ENCODE measurements at regions not wholly inside any gene's neighbourhood (a gene's known extent, or its start where the extent isn't known, plus 50 kb on each side); places are given as distances from the start of the nearest gene placed in this dataset.

GRCh38 chr6:114579486-114579885 lies 236.7 kb upstream of the HS3ST5 start:
- Mint-ChIP-seq H3K4me1 (ENCODE audit: low read depth) (no peaks in the 10 kb centered on the region), H3K27ac (no peak overlapping the region), H3K9me3 (peaks cover 41% of the 10 kb centered on the region), H3K27me3 (no peaks in the 10 kb centered on the region), H3K4me3 (no peak overlapping the region), H3K36me3 (ENCODE audit: low read depth) (no peaks in the 10 kb centered on the region)
- intact Hi-C loops (cut with micrococcal nuclease) = no loop called here

GRCh38 chr6:114577109-114577508 lies 234.3 kb upstream of the HS3ST5 start:
- Mint-ChIP-seq H3K9me3 (peaks cover 40% of the 10 kb centered on the region), H3K4me1 (ENCODE audit: low read depth) (no peaks in the 10 kb centered on the region), H3K4me3 (no peak overlapping the region), H3K27me3 (no peaks in the 10 kb centered on the region), H3K27ac (no peak overlapping the region), H3K36me3 (ENCODE audit: low read depth) (no peaks in the 10 kb centered on the region)
- intact Hi-C loops (cut with micrococcal nuclease) = no loop called here

- H3K27me3 Mint-ChIP-seq = no peaks in the 10 kb centered on the region
- no peak overlapping the region for H3K27ac Mint-ChIP-seq
- no peaks in the 10 kb centered on the region for H3K36me3 Mint-ChIP-seq (ENCODE audit: low read depth)
- H3K9me3 Mint-ChIP-seq = peaks cover 32% of the 10 kb centered on the region
- intact Hi-C loops (cut with micrococcal nuclease) = no loop called here
- no peaks in the 10 kb centered on the region for H3K4me1 Mint-ChIP-seq (ENCODE audit: low read depth)
- no peak overlapping the region for H3K4me3 Mint-ChIP-seq
Observed at GRCh38 chr6:114576330-114576729, 233.5 kb upstream of the HS3ST5 start.

DNA sequence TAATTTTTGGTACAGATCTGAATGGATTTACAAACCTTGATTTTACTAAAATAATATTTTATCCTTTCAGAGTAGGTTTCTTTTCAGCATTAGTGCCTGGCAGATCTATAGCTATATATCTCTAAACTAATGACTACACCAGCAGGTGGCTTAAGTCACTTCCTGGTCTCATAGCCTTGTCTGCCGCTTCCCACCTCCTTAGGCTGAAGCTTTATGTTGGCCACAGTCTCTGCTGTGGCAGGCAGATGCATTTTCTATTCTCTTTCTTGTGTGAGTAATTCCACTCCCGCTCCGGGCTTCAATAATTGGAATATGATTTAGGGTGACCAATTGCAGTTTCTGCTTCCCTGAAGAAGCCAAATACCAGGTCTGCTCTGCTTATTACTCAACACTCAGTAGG lies 226.8 kb upstream of the HS3ST5 start:
- intact Hi-C loops (cut with micrococcal nuclease) = no loop called here
- no peaks in the 10 kb centered on the region for H3K27me3 Mint-ChIP-seq

DNA sequence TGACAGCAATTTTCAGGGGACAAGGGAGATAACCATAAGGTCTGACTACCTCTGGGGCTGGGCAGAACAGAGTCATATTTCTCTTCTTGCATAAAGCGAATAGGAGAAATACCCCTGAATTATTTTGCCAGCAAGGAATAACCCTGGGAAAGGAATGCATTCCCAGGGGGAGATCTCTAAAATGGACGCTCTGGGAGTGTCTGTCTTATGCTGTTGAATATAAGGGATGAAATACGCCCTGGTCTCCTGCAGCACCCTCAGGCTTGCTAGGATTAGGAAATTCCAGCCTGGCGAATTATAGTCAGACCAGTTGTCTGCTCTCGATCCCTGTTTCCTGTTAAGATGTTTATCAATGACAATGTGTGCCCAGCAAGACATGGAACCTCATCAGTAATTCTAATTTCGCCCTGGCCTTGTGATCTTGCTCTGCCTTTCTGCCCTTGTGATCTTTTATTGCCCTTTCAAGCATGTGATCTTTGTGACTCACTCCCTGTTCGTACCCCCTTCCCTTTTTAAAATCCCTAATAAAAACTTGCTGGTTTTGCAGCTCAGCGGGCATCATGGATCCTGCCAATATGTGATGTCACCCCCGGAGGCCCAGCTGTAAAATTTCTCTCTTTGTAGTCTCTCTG lies 221.6 kb upstream of the HS3ST5 start:
- H3K4me1 Mint-ChIP-seq (ENCODE audit: low read depth) = no peaks in the 10 kb centered on the region
- no peak overlapping the region for H3K4me3 Mint-ChIP-seq
- H3K27me3 Mint-ChIP-seq = no peaks in the 10 kb centered on the region
- intact Hi-C loops (cut with micrococcal nuclease) = no loop called here
- H3K27ac Mint-ChIP-seq = no peak overlapping the region
- peaks cover 34% of the 10 kb centered on the region for H3K9me3 Mint-ChIP-seq
- no peaks in the 10 kb centered on the region for H3K36me3 Mint-ChIP-seq (ENCODE audit: low read depth)

More for the DNA sequence above, 226.8 kb upstream of the HS3ST5 start:
- H3K4me3 Mint-ChIP-seq = no peak overlapping the region
- H3K36me3 Mint-ChIP-seq (ENCODE audit: low read depth) = no peaks in the 10 kb centered on the region
- no peak overlapping the region for H3K27ac Mint-ChIP-seq
- H3K4me1 Mint-ChIP-seq (ENCODE audit: low read depth) = no peaks in the 10 kb centered on the region
- H3K9me3 Mint-ChIP-seq = peaks cover 4% of the 10 kb centered on the region

- Mint-ChIP-seq H3K4me1 (ENCODE audit: low read depth) (no peaks in the 10 kb centered on the region), H3K27ac (no peak overlapping the region), H3K9me3 (peaks cover 40% of the 10 kb centered on the region), H3K36me3 (ENCODE audit: low read depth) (no peaks in the 10 kb centered on the region), H3K27me3 (no peaks in the 10 kb centered on the region), H3K4me3 (no peak overlapping the region)
- intact Hi-C loops (cut with micrococcal nuclease) = no loop called here
Observed at GRCh38 chr6:114559419-114559818, 216.6 kb upstream of the HS3ST5 start.

DNA sequence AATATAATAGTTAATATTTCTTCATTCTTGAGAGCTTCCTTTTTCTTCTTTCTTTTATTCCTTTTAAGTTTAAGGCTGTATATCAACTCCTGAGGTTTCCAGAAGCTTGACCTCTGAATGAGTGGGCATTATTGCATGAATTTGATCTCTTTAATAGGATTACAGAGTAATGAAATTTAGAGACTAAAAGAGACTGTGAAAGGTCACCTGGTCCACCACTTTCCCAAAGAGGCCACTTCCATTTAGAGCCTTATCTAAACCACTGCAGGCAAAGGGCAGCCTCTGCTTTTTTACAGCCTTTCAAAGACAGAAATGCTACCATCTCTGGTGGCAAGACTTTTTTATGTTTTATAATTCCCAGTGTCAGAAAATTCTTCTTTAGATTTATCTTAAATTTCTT lies 215.3 kb upstream of the HS3ST5 start:
- Mint-ChIP-seq H3K9me3 (peaks cover 40% of the 10 kb centered on the region), H3K4me3 (no peak overlapping the region), H3K36me3 (ENCODE audit: low read depth) (no peaks in the 10 kb centered on the region), H3K27ac (no peak overlapping the region), H3K27me3 (no peaks in the 10 kb centered on the region), H3K4me1 (ENCODE audit: low read depth) (no peaks in the 10 kb centered on the region)
- intact Hi-C loops (cut with micrococcal nuclease) = no loop called here

DNA sequence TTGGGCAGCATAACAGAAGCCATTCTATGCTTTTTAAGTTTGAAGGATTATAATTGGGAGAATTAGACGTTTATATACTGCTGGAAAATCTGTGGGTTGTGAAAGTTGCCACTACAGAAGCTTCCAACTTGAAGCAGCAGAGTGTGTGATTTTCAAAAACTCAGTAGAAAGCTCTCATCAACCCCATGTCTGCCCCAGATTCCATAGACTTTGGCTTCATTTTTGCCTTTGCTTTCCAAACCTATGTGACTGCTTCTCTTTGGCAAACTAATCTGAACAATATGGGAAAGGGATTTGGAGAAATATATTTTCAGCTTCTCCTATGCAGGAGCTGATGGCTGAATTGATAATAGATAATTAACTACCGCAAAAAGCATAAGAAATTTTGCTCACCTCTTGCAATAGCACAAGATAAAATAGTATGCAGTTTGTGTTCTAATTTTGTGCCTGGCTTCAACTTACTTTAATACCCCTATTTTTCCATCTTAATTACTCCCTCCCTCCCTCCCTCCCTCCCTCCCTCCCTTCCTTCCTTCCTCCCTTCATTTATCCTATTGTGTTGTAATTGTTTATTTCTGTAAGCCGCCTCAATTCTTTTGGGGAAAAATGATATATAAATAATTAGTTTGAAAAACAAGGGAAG lies 214.1 kb upstream of the HS3ST5 start:
- H3K4me1 Mint-ChIP-seq (ENCODE audit: low read depth) = no peaks in the 10 kb centered on the region
- H3K9me3 Mint-ChIP-seq = peaks cover 52% of the 10 kb centered on the region
- intact Hi-C loops (cut with micrococcal nuclease) = no loop called here

GRCh38 chr6:114550316-114550715 lies 207.5 kb upstream of the HS3ST5 start:
- intact Hi-C loops (cut with micrococcal nuclease) = no loop called here
- no peaks in the 10 kb centered on the region for H3K4me1 Mint-ChIP-seq (ENCODE audit: low read depth)
- H3K36me3 Mint-ChIP-seq (ENCODE audit: low read depth) = no peaks in the 10 kb centered on the region
- H3K4me3 Mint-ChIP-seq = no peak overlapping the region
- H3K9me3 Mint-ChIP-seq = peaks cover 32% of the 10 kb centered on the region
- H3K27me3 Mint-ChIP-seq = no peaks in the 10 kb centered on the region
- no peak overlapping the region for H3K27ac Mint-ChIP-seq

More for the DNA sequence above, 214.1 kb upstream of the HS3ST5 start:
- Mint-ChIP-seq H3K27me3 (no peaks in the 10 kb centered on the region), H3K36me3 (ENCODE audit: low read depth) (no peaks in the 10 kb centered on the region), H3K4me3 (no peak overlapping the region), H3K27ac (no peak overlapping the region)

GRCh38 chr6:114543696-114544095 lies 200.9 kb upstream of the HS3ST5 start:
- Mint-ChIP-seq H3K9me3 (peaks cover 35% of the 10 kb centered on the region), H3K27ac (no peak overlapping the region), H3K4me1 (ENCODE audit: low read depth) (no peaks in the 10 kb centered on the region), H3K27me3 (no peaks in the 10 kb centered on the region), H3K36me3 (ENCODE audit: low read depth) (no peaks in the 10 kb centered on the region), H3K4me3 (no peak overlapping the region)
- intact Hi-C loops (cut with micrococcal nuclease) = no loop called here

DNA sequence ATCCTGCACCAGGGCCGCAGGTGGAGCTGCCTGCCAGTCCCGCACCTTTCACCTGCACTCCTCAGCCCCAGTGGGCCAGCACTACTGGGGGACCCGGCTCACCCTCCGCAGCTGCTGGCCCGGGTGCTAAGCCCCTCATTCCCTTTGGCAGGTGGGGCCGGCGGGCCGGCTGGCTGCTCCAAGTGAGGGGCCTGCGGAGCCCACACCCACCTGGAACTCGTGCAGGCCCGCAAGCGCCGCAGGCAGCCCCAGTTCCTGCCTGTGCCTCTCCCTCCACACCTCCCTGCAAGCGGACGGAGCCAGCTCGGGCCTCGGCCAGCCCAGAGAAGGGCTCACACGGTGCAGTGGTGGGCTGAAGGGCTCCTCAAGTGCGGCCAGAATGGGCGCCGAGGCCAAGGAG lies 199.0 kb upstream of the HS3ST5 start:
- Mint-ChIP-seq H3K36me3 (ENCODE audit: low read depth) (no peaks in the 10 kb centered on the region), H3K27ac (no peak overlapping the region), H3K9me3 (peaks cover 50% of the 10 kb centered on the region), H3K27me3 (no peaks in the 10 kb centered on the region), H3K4me1 (ENCODE audit: low read depth) (no peaks in the 10 kb centered on the region), H3K4me3 (no peak overlapping the region)
- intact Hi-C loops (cut with micrococcal nuclease) = no loop called here

- no peaks in the 10 kb centered on the region for H3K27me3 Mint-ChIP-seq
- intact Hi-C loops (cut with micrococcal nuclease) = no loop called here
- H3K4me3 Mint-ChIP-seq = no peak overlapping the region
- no peak overlapping the region for H3K27ac Mint-ChIP-seq
- no peaks in the 10 kb centered on the region for H3K4me1 Mint-ChIP-seq (ENCODE audit: low read depth)
- no peaks in the 10 kb centered on the region for H3K36me3 Mint-ChIP-seq (ENCODE audit: low read depth)
- peaks cover 75% of the 10 kb centered on the region for H3K9me3 Mint-ChIP-seq
Observed at GRCh38 chr6:114537977-114538376, 195.2 kb upstream of the HS3ST5 start.

DNA sequence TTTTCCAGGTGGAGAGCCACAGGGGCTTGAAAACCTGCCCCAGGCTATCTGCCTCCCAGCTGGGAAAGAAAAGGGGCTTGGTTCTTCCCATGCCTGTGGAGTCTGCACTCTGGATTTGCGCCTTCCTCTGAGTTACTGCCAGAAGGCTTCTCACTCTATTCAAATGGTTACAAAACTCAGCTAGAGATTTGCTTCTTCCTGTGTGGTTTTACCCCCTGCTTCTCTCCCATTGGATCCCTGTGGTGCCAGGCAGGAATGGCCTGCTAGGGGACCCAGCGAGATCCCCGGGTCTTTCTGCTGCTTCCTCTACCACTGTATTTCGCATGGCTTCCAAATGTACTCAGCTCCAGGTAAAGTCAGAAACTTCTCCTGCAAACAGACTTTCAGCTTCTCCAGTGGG lies 192.0 kb upstream of the HS3ST5 start:
- intact Hi-C loops (cut with micrococcal nuclease) = no loop called here
- no peaks in the 10 kb centered on the region for H3K4me1 Mint-ChIP-seq (ENCODE audit: low read depth)
- no peaks in the 10 kb centered on the region for H3K27me3 Mint-ChIP-seq
- H3K27ac Mint-ChIP-seq = no peak overlapping the region
- H3K4me3 Mint-ChIP-seq = no peak overlapping the region
- H3K36me3 Mint-ChIP-seq (ENCODE audit: low read depth) = no peaks in the 10 kb centered on the region
- peaks cover 78% of the 10 kb centered on the region for H3K9me3 Mint-ChIP-seq

GRCh38 chr6:114524081-114524480 lies 181.3 kb upstream of the HS3ST5 start:
- H3K4me1 Mint-ChIP-seq (ENCODE audit: low read depth) = no peaks in the 10 kb centered on the region
- H3K36me3 Mint-ChIP-seq (ENCODE audit: low read depth) = no peaks in the 10 kb centered on the region
- intact Hi-C loops (cut with micrococcal nuclease) = no loop called here
- H3K27ac Mint-ChIP-seq = no peak overlapping the region
- H3K4me3 Mint-ChIP-seq = no peak overlapping the region
- H3K27me3 Mint-ChIP-seq = no peaks in the 10 kb centered on the region
- peaks cover 8% of the 10 kb centered on the region for H3K9me3 Mint-ChIP-seq

DNA sequence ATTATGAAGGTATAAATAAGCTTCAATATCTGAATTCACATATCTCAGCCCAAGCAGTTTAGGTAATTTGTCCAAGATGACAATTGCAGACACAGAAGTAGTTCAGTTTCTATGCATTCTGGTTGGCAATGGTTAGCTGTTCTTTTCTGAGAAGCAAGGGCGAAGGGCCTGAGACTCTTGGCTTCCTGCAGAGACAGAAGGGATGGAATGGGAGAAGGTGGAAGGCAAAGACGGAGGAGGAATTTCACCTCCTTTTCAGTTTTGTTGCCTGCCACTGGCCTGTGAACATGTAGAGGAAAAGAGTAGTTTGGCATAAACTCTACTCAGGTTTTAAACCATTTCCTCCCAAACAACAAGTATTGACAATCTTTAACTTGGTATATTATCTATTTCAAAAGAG lies 180.7 kb upstream of the HS3ST5 start:
- peaks cover 9% of the 10 kb centered on the region for H3K9me3 Mint-ChIP-seq
- H3K27ac Mint-ChIP-seq = no peak overlapping the region
- H3K36me3 Mint-ChIP-seq (ENCODE audit: low read depth) = no peaks in the 10 kb centered on the region
- H3K27me3 Mint-ChIP-seq = no peaks in the 10 kb centered on the region
- no peaks in the 10 kb centered on the region for H3K4me1 Mint-ChIP-seq (ENCODE audit: low read depth)
- intact Hi-C loops (cut with micrococcal nuclease) = no loop called here
- H3K4me3 Mint-ChIP-seq = no peak overlapping the region

Measured in dendritic cell treated with granulocyte-macrophage colony-stimulating factor and Interleukin-4, amounts not matched to agents 40 ng/mL and 50 ng/mL, for 4 days (primary cell).